Large intestine (tissue), 3 donors: ENCODE measurements at regions not wholly inside any gene's neighbourhood (a gene's known extent, or its start where the extent isn't known, plus 50 kb on each side); places are given as distances from the start of the nearest gene placed in this dataset.
"Not testable (repeated sequence)": the region's sequence is repeated elsewhere in the genome, so short reads cannot be mapped to it uniquely, and the experiment has no call there.

Experiments
- DNase-seq, 2 donors: peaks; one replicate each; pipeline versions ENCODE4 v3.0.0 to v3.0.0-alpha.2; 2013
- H3K27ac ChIP-seq: one replicate; pipeline ENCODE4 v1.5.1; 2013; ENCODE audit warnings: low read length
- H3K27me3 ChIP-seq: 2 replicates; pipeline ENCODE4 v1.6.1; 2013; ENCODE audit warnings: low read length; ENCODE audit not compliant: control insufficient read depth, insufficient read depth
- H3K36me3 ChIP-seq: 2 replicates; pipeline ENCODE4 v1.6.1; 2013; ENCODE audit warnings: low read length; ENCODE audit not compliant: control insufficient read depth, insufficient read depth
- H3K4me1 ChIP-seq: one replicate; pipeline ENCODE4 v1.6.1; 2013; ENCODE audit warnings: low read length; ENCODE audit not compliant: control insufficient read depth, insufficient read depth
- H3K4me3 ChIP-seq: one replicate; pipeline ENCODE4 v1.5.1; 2013; ENCODE audit warnings: low read length
- H3K9me3 ChIP-seq: one replicate; pipeline ENCODE4 v1.6.1; 2013; ENCODE audit warnings: mild to moderate bottlenecking, low read depth, low read length, moderate library complexity; ENCODE audit not compliant: control insufficient read depth
- WGBS: methylation state at CpG from one replicate; pipeline ENCODE4 v1.1.5; 2013; ENCODE audit warnings: low lambda C conversion rate; ENCODE audit not compliant: insufficient coverage; 5-methylcytosine and 5-hydroxymethylcytosine counted together

GRCh38 chr2:216761133-216761532, 65.8 kb upstream of the IGFBP5 start:
- H3K4me1 ChIP-seq, result no peaks in the 10 kb centered on the region
- no CpG with 5 or more reads among the region's 1 CpG for WGBS
- no peak for DNase-seq
- H3K4me3 ChIP-seq, result no peak overlapping the region
- H3K27me3 ChIP-seq, result no peaks in the 10 kb centered on the region
- no peaks in the 10 kb centered on the region for H3K9me3 ChIP-seq
- H3K36me3 ChIP-seq, result no peaks in the 10 kb centered on the region
- H3K27ac ChIP-seq, result no peak overlapping the region

- no peaks in the 10 kb centered on the region for H3K9me3 ChIP-seq
- WGBS, result no CpG with 5 or more reads among the region's 8 CpGs
- no peak for DNase-seq
- no peaks in the 10 kb centered on the region for H3K36me3 ChIP-seq
- no peak overlapping the region for H3K4me3 ChIP-seq
- H3K27ac ChIP-seq, result no peak overlapping the region
- H3K4me1 ChIP-seq, result no peaks in the 10 kb centered on the region
- H3K27me3 ChIP-seq, result peaks cover 2% of the 10 kb centered on the region
Observed at GRCh38 chr2:216758256-216759155, 63.2 kb upstream of the IGFBP5 start.

GRCh38 chr2:216757532-216757931, 62.2 kb upstream of the IGFBP5 start:
- no peaks in the 10 kb centered on the region for H3K4me1 ChIP-seq

GRCh38 chr2:216756435-216756834, 61.1 kb upstream of the IGFBP5 start:
- no peaks in the 10 kb centered on the region for H3K4me1 ChIP-seq
- WGBS, result 60% methylated on average over 1 of the region's 2 CpGs
- no peaks in the 10 kb centered on the region for H3K9me3 ChIP-seq
- H3K27ac ChIP-seq, result no peak overlapping the region
- H3K36me3 ChIP-seq, result no peaks in the 10 kb centered on the region
- H3K4me3 ChIP-seq, result no peak overlapping the region
- peaks cover 2% of the 10 kb centered on the region for H3K27me3 ChIP-seq
- DNase-seq, result no peak

More at GRCh38 chr2:216757532-216757931, 62.2 kb upstream of the IGFBP5 start:
- Histone ChIP-seq H3K27me3 (peaks cover 2% of the 10 kb centered on the region), H3K4me3 (no peak overlapping the region), H3K27ac (no peak overlapping the region), H3K9me3 (no peaks in the 10 kb centered on the region), H3K36me3 (no peaks in the 10 kb centered on the region)
- WGBS, result 75% methylated on average over 2 of the region's 4 CpGs
- no peak for DNase-seq

GRCh38 chr2:216754812-216755211, 59.5 kb upstream of the IGFBP5 start:
- H3K4me1 ChIP-seq, result no peaks in the 10 kb centered on the region
- no CpG with 5 or more reads among the region's 7 CpGs for WGBS
- no peak overlapping the region for H3K27ac ChIP-seq
- no peaks in the 10 kb centered on the region for H3K9me3 ChIP-seq
- no peak overlapping the region for H3K4me3 ChIP-seq
- H3K36me3 ChIP-seq, result no peaks in the 10 kb centered on the region
- DNase-seq, result no peak
- H3K27me3 ChIP-seq, result peaks cover 2% of the 10 kb centered on the region

GRCh38 chr2:216754336-216754735, 59.0 kb upstream of the IGFBP5 start:
- Histone ChIP-seq H3K36me3 (no peaks in the 10 kb centered on the region), H3K4me3 (no peak overlapping the region), H3K4me1 (no peaks in the 10 kb centered on the region), H3K9me3 (no peaks in the 10 kb centered on the region), H3K27me3 (peaks cover 2% of the 10 kb centered on the region), H3K27ac (no peak overlapping the region)
- no peak for DNase-seq
- no CpG with 5 or more reads among the region's 3 CpGs for WGBS

- Histone ChIP-seq H3K4me1 (no peaks in the 10 kb centered on the region), H3K27ac (no peak overlapping the region), H3K27me3 (peaks cover 2% of the 10 kb centered on the region), H3K36me3 (no peaks in the 10 kb centered on the region), H3K4me3 (no peak overlapping the region), H3K9me3 (no peaks in the 10 kb centered on the region)
- no CpG with 5 or more reads among the region's 2 CpGs for WGBS
- DNase-seq, result no peak
Observed at GRCh38 chr2:216752855-216753505, 57.6 kb upstream of the IGFBP5 start.

- DNase-seq, H3K27ac ChIP-seq, H3K4me1 ChIP-seq: not testable (repeated sequence)
Observed at GRCh38 chr2:216750750-216751149, 55.4 kb upstream of the IGFBP5 start.

GRCh38 chr2:216746268-216746667, 50.9 kb upstream of the IGFBP5 start:
- not testable (repeated sequence) for H3K27me3 ChIP-seq, H3K4me1 ChIP-seq, DNase-seq, H3K4me3 ChIP-seq, H3K36me3 ChIP-seq, H3K9me3 ChIP-seq, H3K27ac ChIP-seq
- WGBS, result no CpG with 5 or more reads among the region's 5 CpGs

More at GRCh38 chr2:216750750-216751149, 55.4 kb upstream of the IGFBP5 start:
- not testable (repeated sequence) for H3K9me3 ChIP-seq, H3K36me3 ChIP-seq, H3K27me3 ChIP-seq, H3K4me3 ChIP-seq

- H3K4me1 ChIP-seq, result peaks cover 8% of the 10 kb centered on the region
- no peak for DNase-seq
- 100% methylated on average over 1 of the region's 3 CpGs for WGBS
- no peak overlapping the region for H3K27ac ChIP-seq
- H3K9me3 ChIP-seq, result no peaks in the 10 kb centered on the region
- no peak overlapping the region for H3K4me3 ChIP-seq
- H3K36me3 ChIP-seq, result no peaks in the 10 kb centered on the region
- H3K27me3 ChIP-seq, result no peaks in the 10 kb centered on the region
Observed at GRCh38 chr2:216745453-216745852, 50.1 kb upstream of the IGFBP5 start.
